Suprapubic skin (tissue), 4 donors: ENCODE measurements at regions not wholly inside any gene's neighbourhood (a gene's known extent, or its start where the extent isn't known, plus 50 kb on each side); places are given as distances from the start of the nearest gene placed in this dataset.

Source experiments
- DNase-seq, 2 donors: peaks; one replicate each; pipeline ENCODE4 v3.0.0-alpha.2; 2019; ENCODE audit warnings: low spot score in 2 of 2
- H3K27ac ChIP-seq: fragments of 200-600 bp; sonication (generic); one replicate; pipeline ENCODE4 v1.5.1; 2019
- H3K27me3 ChIP-seq: fragments of 200-600 bp; sonication (generic); one replicate; pipeline ENCODE4 v1.5.1; 2019
- H3K36me3 ChIP-seq: fragments of 200-600 bp; sonication (generic); one replicate; pipeline ENCODE4 v1.5.1; 2019
- H3K4me1 ChIP-seq: fragments of 200-600 bp; sonication (generic); one replicate; pipeline ENCODE4 v1.5.1; 2019
- H3K4me3 ChIP-seq: fragments of 200-600 bp; sonication (generic); one replicate; pipeline ENCODE4 v1.5.1; 2019; ENCODE audit warnings: mild to moderate bottlenecking
- H3K9me3 ChIP-seq: fragments of 200-600 bp; sonication (generic); one replicate; pipeline ENCODE4 v1.5.1; 2019
- EP300 ChIP-seq: sonication (generic); formaldehyde crosslinking; IDR thresholded peaks from one replicate; pipeline ENCODE4 v1.6.1; 2017; ENCODE audit warnings: antibody characterized with exemption
- POLR2A ChIP-seq, 2 donors: fragments of 450-650 bp; IDR thresholded peaks; one replicate each; pipeline ENCODE4 v1.6.1; 2017; ENCODE audit warnings: antibody characterized with exemption in 2 of 2, mild to moderate bottlenecking in 2 of 2, moderate library complexity in 2 of 2
- POLR2AphosphoS5 ChIP-seq, 3 donors: sonication (generic); formaldehyde crosslinking; IDR thresholded peaks; one replicate each; pipeline ENCODE4 v1.6.1; 2017; ENCODE audit warnings: antibody characterized with exemption in 3 of 3
- WGBS: methylation state at CpG from one replicate; pipeline ENCODE4 v1.1.5; 2018; 5-methylcytosine and 5-hydroxymethylcytosine counted together
- TF ChIP-seq, protein P1 (sequence below), 2 donors: fragments of 200-600 bp in 1 of 2; fragments of 450-650 bp in 1 of 2; sonication (generic) in 1 of 2; IDR thresholded peaks; one replicate each; pipeline ENCODE4 v1.5.1; 2016 to 2019; ENCODE audit warnings: antibody characterized with exemption in 2 of 2, mild to moderate bottlenecking in 1 of 2, moderate library complexity in 1 of 2

GRCh38 chr12:43063650-43064049, 474.1 kb upstream of the PRICKLE1 start:
- WGBS = 60% methylated on average over 3 of the region's 3 CpGs
- no peaks in the 10 kb centered on the region for H3K27me3 ChIP-seq
- H3K4me1 ChIP-seq = no peaks in the 10 kb centered on the region
- H3K27ac ChIP-seq = no peak overlapping the region
- DNase-seq = no peak
- TF ChIP-seq POLR2AphosphoS5 (IDR thresholded peaks at IDR 0.05) (no peak), POLR2A (IDR thresholded peaks at IDR 0.05) (no peak), EP300 (no peak)
- TF ChIP-seq, protein P1, sequence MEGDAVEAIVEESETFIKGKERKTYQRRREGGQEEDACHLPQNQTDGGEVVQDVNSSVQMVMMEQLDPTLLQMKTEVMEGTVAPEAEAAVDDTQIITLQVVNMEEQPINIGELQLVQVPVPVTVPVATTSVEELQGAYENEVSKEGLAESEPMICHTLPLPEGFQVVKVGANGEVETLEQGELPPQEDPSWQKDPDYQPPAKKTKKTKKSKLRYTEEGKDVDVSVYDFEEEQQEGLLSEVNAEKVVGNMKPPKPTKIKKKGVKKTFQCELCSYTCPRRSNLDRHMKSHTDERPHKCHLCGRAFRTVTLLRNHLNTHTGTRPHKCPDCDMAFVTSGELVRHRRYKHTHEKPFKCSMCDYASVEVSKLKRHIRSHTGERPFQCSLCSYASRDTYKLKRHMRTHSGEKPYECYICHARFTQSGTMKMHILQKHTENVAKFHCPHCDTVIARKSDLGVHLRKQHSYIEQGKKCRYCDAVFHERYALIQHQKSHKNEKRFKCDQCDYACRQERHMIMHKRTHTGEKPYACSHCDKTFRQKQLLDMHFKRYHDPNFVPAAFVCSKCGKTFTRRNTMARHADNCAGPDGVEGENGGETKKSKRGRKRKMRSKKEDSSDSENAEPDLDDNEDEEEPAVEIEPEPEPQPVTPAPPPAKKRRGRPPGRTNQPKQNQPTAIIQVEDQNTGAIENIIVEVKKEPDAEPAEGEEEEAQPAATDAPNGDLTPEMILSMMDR (IDR thresholded peaks at IDR 0.05) = no peak
- no peaks in the 10 kb centered on the region for H3K9me3 ChIP-seq
- H3K36me3 ChIP-seq = no peaks in the 10 kb centered on the region
- no peak overlapping the region for H3K4me3 ChIP-seq

DNA sequence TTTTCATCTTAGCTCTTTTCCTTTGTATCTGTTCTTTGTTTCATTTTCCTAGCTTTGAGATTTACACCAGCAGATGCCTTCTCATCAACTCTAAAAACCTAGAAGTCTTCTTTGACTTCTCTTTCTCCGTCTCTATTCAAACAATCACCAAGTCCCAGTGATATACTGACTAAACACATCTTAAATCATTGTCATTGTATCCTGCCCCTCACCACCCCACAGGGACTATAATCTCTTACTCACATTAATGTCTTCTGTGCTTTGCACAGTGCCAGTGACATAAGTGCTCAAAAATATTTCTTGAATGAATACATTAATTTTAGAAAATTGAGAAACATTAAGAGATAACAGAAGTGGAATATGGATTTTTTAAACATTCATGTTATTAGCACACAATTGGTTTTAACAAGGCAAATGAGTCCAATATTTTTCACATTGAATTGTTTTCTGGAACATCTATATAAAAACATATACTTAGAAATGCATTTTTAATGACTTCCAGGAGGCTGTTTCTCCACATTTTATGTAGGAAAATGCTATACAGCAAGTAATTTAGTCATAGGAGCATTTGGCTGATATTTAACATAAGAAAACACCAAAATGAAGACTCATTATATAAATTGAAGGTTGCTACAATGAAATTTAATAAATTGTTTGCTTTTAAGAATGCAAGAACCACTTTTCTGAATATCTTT, 472.8 kb upstream of the PRICKLE1 start:
- H3K9me3 ChIP-seq = no peaks in the 10 kb centered on the region
- H3K4me1 ChIP-seq = no peaks in the 10 kb centered on the region
- TF ChIP-seq POLR2A (IDR thresholded peaks at IDR 0.05) (no peak), EP300 (no peak), POLR2AphosphoS5 (IDR thresholded peaks at IDR 0.05) (no peak)
- TF ChIP-seq, protein P1 (IDR thresholded peaks at IDR 0.05) = no peak
- H3K4me3 ChIP-seq = no peak overlapping the region
- no peak overlapping the region for H3K27ac ChIP-seq
- no peak for DNase-seq
- WGBS = 83% methylated on average over 1 of the region's 1 CpG
- H3K27me3 ChIP-seq = no peaks in the 10 kb centered on the region
- H3K36me3 ChIP-seq = no peaks in the 10 kb centered on the region

- H3K27me3 ChIP-seq = no peaks in the 10 kb centered on the region
- no peak for DNase-seq
- no peak overlapping the region for H3K4me3 ChIP-seq
- H3K27ac ChIP-seq = no peak overlapping the region
- no peaks in the 10 kb centered on the region for H3K9me3 ChIP-seq
- no peaks in the 10 kb centered on the region for H3K36me3 ChIP-seq
- no peaks in the 10 kb centered on the region for H3K4me1 ChIP-seq
- WGBS = 11% methylated on average over 2 of the region's 2 CpGs
- no peak for TF ChIP-seq POLR2AphosphoS5 (IDR thresholded peaks at IDR 0.05)
These were observed 471.2 kb upstream of the PRICKLE1 start for GRCh38 chr12:43060742-43061141.

- no peaks in the 10 kb centered on the region for H3K4me1 ChIP-seq
- DNase-seq = no peak
- TF ChIP-seq EP300 = no peak
- no peak for TF ChIP-seq POLR2AphosphoS5 (IDR thresholded peaks at IDR 0.05)
- TF ChIP-seq, protein P1 (IDR thresholded peaks at IDR 0.05) = no peak
- no peak for TF ChIP-seq POLR2A (IDR thresholded peaks at IDR 0.05)
- no peaks in the 10 kb centered on the region for H3K27me3 ChIP-seq
- no peaks in the 10 kb centered on the region for H3K36me3 ChIP-seq
- H3K27ac ChIP-seq = no peak overlapping the region
- 90% methylated on average over 4 of the region's 4 CpGs for WGBS
- H3K4me3 ChIP-seq = no peak overlapping the region
- H3K9me3 ChIP-seq = no peaks in the 10 kb centered on the region
These were observed 469.1 kb upstream of the PRICKLE1 start for GRCh38 chr12:43058616-43059015.

DNA sequence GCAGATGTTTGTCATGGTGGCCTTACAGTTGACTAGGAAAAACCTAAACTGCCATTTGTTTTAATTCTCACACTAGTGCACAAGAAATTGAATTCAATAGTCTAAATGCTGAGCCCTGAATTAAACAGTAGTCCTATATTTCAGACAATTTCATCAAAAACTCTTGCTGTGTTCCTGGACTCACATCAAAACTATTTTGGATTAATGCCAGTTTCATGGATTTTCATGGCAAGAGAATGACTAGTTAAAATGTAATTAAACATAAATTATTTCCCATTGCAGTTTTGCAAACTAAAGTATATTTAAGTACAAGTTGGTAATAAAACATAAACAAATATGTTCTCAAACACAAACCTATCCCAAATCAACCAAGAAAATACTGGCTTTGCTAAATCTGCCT, 468.0 kb upstream of the PRICKLE1 start:
- no peak for TF ChIP-seq POLR2A (IDR thresholded peaks at IDR 0.05)
- no peak for TF ChIP-seq POLR2AphosphoS5 (IDR thresholded peaks at IDR 0.05)
- TF ChIP-seq EP300 = no peak
- TF ChIP-seq, protein P1 (IDR thresholded peaks at IDR 0.05) = no peak
- Histone ChIP-seq H3K9me3 (no peaks in the 10 kb centered on the region), H3K4me3 (no peak overlapping the region), H3K4me1 (no peaks in the 10 kb centered on the region), H3K27ac (no peak overlapping the region), H3K36me3 (no peaks in the 10 kb centered on the region), H3K27me3 (no peaks in the 10 kb centered on the region)
- no peak for DNase-seq

DNA sequence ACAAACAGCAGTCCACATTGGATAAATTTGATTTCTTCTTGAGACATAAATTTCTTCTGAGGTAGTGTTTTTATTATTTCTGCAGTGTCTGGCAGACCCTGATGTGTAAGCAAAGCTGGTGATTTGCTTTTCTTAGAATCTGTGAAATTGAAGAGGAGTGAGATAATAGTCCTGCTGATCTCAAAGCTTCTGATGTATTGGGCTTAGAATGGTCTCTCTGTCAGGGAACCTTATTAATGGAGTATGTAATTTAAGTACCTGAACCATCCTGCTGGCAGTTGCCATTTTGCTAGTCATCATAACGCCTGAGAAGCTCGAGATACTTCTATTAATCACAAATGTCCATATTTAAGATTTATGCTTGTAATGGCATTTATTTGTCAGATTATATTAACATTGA, 464.5 kb upstream of the PRICKLE1 start:
- Histone ChIP-seq H3K36me3 (no peaks in the 10 kb centered on the region), H3K4me3 (no peak overlapping the region), H3K27me3 (no peaks in the 10 kb centered on the region), H3K27ac (no peak overlapping the region), H3K4me1 (no peaks in the 10 kb centered on the region), H3K9me3 (no peaks in the 10 kb centered on the region)
- TF ChIP-seq, protein P1 (IDR thresholded peaks at IDR 0.05) = no peak
- TF ChIP-seq EP300 = no peak
- TF ChIP-seq POLR2AphosphoS5 (IDR thresholded peaks at IDR 0.05) = no peak
- TF ChIP-seq POLR2A (IDR thresholded peaks at IDR 0.05) = no peak
- 87% methylated on average over 2 of the region's 2 CpGs for WGBS
- no peak for DNase-seq
